ENCODE measurements at regions not wholly inside any gene's neighbourhood (a gene's known extent, or its start where the extent isn't known, plus 50 kb on each side); places are given as distances from the start of the nearest gene placed in this dataset.

- TF ChIP-seq, protein P1, sequence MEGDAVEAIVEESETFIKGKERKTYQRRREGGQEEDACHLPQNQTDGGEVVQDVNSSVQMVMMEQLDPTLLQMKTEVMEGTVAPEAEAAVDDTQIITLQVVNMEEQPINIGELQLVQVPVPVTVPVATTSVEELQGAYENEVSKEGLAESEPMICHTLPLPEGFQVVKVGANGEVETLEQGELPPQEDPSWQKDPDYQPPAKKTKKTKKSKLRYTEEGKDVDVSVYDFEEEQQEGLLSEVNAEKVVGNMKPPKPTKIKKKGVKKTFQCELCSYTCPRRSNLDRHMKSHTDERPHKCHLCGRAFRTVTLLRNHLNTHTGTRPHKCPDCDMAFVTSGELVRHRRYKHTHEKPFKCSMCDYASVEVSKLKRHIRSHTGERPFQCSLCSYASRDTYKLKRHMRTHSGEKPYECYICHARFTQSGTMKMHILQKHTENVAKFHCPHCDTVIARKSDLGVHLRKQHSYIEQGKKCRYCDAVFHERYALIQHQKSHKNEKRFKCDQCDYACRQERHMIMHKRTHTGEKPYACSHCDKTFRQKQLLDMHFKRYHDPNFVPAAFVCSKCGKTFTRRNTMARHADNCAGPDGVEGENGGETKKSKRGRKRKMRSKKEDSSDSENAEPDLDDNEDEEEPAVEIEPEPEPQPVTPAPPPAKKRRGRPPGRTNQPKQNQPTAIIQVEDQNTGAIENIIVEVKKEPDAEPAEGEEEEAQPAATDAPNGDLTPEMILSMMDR (conservative IDR thresholded peaks at IDR 0.05) = no peak
- TF ChIP-seq ZFX (IDR thresholded peaks at IDR 0.05) = no peak
Measured at GRCh38 chr5:20559845-20560244, 571.8 kb upstream of the CDH18 start.
